Suppressor macrophage treated with lipopolysaccharide for 1 hour (primary cell): ENCODE measurements at regions not wholly inside any gene's neighbourhood (a gene's known extent, or its start where the extent isn't known, plus 50 kb on each side); places are given as distances from the start of the nearest gene placed in this dataset.
A peak's percentile ranks its signal among the peaks of the same experiment; 100 is the strongest.

Experiments
- DNase-seq, 3 donors: peaks; one replicate each; pipeline ENCODE4 v3.0.0-alpha.2; 2020 to 2022

DNA sequence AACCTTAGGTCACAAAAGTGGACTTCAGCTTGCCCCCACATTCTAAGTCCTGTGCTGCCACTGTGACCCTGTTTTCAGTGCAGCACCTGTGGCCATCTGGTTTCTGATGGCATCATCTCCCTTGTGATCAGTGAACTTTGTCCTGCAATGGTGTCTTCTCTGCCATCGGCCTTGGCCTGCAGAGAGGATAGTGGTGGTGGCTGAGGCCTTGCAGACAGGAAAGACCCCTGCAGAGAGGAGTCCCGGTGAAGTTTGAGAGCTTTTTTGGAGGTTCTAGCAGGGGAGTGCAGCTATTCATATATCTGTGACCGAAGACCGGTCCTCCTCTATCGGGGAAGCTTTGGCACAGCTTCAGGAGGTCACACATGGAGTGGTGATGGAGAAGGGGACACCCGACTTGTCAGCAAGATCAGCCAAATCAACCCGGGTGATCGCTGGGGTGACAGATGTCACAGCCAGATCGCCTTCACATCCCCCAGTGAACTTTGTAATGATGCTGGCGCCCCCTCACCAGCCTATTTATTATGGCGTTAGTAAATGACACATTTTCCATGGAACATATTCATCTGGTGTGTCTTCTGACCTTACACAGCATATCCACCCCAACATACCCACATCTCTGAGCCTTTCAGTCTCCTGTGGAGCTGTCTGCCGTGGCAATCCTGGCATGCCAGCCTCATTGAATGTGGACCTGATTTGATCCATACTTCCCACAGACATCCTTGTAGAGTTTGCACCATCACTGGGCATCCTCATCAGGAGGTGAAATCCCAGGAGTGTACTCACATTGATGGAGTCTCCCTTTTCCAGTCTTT, 136.1 kb downstream of the PAPOLA start:
- DNase-seq = no peak

DNA sequence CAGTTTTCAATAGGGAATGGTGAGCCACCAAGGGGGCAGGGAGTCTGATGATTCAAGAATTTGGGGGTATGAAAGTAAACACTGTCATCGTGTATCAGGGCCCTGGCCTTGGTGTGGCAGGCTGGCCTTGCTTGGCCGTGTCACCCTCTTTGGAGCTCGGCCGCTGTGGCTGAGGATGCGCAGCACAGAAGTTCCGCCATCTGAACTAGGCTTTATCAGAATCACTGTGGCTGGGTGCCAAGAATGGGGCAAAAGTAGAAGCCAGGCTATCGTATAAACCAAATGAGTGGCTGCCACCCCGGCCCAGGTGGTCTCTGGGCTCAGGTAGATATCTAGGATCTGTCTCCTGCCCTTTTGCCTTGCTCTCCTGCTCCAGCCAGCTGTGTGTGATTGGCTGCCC, 137.4 kb downstream of the PAPOLA start:
- no peak for DNase-seq

GRCh38 chr14:96648506-96649326, 146.5 kb downstream of the PAPOLA start:
- no peak for DNase-seq

DNA sequence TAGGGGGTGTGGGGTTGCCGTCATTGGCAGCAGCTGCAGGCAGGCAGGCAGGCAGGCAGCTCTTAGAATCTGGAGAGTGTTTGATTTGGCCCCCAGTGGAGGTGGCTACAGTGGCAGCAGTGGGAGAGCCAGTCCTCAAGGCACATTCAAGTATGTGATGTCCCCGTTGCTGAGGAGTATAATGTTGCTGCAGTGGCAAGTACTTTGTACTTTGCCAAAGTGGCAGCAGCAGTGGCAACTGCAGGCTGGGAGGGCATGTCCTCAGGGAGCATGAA, 147.1 kb downstream of the PAPOLA start:
- no peak for DNase-seq

- DNase-seq = no peak
Measured at GRCh38 chr14:96653597-96653996, 143.6 kb upstream of the VRK1 start.

DNA sequence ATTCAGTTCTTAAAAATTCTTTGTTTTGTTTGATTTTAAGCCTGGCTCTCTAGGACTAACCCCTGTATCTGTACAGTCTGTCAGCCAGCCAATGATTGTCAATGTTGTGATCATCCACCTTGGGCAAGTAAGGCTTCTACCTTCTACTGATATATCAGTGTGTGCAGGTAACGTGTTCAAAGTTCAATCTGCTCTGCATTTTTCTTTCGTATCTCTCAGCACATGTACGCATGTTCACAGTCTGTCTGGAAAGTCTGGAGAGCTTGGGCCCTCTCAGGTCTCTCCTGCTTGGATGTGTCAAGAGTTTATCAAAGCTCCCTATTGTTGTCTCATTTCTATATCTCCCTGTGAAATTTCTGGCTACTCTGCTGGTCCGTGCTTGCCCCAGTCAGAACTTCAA, 138.6 kb upstream of the VRK1 start:
- DNase-seq = no peak

DNA sequence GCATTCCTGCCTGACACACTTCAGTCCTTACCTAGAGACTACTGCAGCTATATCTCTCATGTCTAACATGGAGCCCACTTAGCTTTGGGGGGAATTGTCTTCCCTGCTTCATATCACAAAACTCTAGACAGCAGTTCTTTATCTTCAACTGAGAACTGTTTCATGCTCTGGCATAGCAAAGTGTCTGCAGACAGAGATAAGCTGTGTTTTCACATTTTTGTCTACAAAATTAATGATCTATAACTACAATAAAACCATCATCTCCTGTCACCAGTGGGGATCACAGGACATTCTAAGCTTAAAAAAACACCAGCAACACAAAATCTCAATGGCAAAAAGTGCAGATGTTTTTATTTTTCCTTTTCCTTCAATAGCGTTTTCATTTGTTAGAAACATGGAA, 137.1 kb upstream of the VRK1 start:
- no peak for DNase-seq

- DNase-seq = no peak
Measured at GRCh38 chr14:96660667-96661066, 136.5 kb upstream of the VRK1 start.

DNA sequence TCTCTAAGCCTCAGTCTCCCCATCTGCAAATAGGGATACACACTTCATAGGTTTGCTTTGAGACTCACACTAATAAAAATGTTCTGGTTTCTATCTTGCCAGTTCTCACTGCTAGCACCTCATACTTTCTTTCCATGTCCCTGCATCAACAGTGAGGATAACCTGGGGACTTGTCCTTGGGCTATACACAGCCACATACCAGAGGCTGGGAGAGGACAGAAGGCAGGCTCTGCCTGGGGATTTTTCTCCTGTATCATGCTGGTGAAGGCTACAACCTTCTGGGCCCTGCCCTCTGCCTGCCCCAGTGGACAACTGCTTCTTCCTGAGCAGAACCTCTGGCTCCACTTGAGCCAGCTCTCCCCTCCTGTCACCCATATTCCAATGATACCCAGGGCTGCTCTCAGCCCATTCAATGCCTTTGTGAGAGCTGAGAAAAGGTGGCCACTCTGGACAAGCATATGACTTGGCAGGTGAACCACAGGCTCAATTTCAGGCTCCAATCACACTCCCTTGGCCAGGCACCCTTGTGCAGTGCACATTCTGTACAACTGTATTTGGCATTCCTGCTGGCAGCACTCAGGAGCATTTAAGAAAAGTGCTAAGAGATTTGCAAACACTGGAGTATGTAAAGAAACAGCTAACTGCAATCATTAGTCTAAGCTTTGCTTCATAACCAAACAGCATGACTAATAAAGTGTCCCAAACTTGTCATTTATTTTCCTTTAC, 135.8 kb upstream of the VRK1 start:
- no peak for DNase-seq

DNA sequence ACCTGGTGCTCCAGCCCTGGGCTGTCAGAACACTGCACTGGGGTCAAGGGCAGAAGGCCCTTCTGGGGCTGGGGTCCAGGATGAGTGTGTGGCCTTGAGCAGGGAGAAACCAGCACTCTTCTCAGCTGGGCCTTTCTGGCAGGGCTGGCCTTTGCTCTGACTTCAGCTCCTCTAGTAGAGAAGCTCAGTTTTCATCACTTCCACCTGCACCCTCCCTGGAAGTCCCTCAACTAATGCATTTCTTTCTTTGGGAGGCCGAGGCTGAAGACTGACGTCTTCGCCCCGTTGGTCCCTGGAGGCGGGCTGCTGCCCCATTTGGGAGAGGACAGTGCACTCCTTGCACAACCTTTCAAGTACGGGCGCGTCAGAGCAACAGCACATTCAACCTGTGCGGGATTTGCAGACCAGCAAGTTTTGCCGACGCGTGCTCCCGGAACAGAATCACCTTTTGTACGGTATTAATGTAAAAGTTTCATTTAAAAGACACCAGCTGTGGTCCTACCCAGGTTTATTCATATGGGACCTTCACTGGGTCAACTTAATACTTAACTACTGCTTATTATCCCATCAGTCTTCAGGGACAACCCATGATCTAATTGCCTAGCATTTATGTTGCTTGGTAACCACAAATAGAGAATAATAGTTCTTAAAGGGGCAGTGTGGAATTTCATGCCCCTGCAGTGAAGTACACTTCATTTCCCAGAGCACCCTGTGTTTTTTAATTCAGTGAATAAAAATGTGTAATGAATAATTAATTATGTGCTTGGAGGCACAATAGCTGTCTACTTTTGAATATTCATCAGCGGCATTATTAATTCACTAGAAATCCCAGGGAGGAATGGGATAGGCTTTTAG, 134.8 kb upstream of the VRK1 start:
- DNase-seq = no peak

GRCh38 chr14:96663076-96663475, 134.1 kb upstream of the VRK1 start:
- DNase-seq = no peak

- DNase-seq = no peak
Measured at GRCh38 chr14:96663491-96664067, 133.6 kb upstream of the VRK1 start.

DNA sequence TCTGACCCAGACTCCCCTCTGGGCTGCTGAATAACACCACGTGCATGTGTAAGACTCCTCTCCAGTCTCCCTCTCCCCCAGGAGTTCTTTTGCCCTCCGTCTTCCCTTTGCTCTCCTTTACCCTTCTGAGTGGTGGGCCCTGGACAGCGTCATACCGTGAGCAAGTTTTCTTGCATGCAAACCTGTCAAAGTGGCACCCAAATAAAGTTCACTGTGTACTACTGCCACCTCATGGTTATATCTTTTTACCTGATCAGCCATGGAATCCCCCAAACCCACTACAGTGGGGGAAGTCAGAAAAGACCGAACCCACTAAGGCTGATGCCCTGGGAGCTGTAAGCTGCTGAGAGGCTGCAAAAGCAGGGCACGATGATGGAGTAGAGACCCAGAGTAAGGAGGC, 131.1 kb upstream of the VRK1 start:
- no peak for DNase-seq

DNA sequence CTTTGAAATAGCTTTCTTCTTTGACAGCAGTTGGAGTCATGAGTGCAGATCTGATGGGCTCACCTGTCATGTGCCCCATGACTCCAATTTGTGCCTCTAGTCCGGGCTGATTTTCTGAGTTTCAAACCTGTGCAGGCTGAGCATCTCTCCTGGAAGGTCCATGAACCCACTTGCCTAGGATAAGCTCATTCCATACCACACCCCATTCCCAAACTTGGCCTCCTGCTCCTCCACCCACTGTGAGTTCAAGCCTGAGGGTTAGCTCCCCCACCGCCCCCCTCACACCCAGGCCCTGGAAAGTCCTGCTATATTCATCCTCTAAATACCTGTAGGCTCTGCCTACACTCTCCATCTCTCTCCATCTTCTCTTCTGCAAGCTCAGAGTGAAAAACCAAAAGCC, 126.8 kb upstream of the VRK1 start:
- no peak for DNase-seq

GRCh38 chr14:96671218-96671617, 126.0 kb upstream of the VRK1 start:
- DNase-seq = no peak

DNA sequence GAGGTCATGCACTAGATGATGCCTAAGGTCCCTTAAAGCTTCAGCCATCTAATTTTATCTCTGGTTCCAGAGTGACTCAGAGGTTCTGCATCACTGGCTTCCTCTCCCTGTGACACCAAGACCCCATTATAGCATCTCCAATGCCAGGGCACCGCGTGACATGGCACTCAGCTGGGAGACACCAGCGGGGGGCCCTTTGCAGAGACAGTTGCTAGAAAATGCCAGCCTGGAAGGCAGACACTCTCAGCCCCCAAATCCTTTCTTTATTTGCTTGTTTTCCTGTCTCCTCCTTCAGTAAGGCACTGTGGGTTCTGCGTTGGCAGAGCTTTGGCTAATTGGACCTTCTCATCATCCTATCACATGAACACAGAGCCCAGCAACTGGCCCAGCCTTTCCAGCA, 123.5 kb upstream of the VRK1 start:
- DNase-seq = no peak

GRCh38 chr14:96674121-96674520, 123.1 kb upstream of the VRK1 start:
- DNase-seq = no peak

DNA sequence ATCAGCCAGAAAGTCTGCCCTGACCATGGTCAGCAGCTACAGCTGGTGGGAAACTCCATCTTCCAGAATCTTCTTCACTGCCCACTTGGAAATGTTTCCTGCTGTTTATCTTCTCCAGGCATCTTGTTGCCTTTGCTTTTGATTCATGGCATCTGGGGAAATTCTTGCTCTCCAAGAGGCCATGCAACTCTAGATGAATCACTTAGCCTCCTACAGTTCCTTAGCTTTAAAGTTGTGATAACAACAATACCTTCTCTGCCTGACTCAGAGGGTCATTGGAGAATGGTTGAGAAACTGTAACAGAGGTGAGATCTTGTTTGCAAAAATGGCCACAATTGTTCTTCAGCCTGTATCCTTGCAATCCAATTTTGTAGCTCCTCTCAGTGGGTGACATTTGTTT, 121.0 kb upstream of the VRK1 start:
- DNase-seq = peak in 2 of 3 donors; percentile 3 to 5

GRCh38 chr14:96681829-96682228, 115.4 kb upstream of the VRK1 start:
- DNase-seq = no peak

DNA sequence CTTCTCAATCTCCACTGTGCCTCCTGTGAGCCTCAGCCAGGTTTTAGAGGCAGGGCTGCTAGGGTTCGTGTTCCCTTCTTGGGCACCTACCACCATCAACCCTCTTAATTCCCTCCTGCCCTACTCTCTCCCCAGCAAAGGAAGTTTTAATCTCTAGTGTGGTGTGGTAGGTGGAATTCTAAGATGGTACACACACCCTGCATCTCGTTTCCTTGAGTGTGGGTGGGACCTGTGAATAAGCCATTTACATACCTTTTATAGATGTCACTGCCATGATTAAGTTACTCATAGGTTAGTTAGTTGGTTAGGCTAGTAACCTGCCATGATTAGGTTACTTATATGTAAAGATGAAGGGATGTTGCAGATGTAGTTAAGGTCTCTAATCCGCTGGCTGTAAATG, 114.8 kb upstream of the VRK1 start:
- no peak for DNase-seq

GRCh38 chr14:96683562-96684289, 113.5 kb upstream of the VRK1 start:
- DNase-seq = no peak

DNA sequence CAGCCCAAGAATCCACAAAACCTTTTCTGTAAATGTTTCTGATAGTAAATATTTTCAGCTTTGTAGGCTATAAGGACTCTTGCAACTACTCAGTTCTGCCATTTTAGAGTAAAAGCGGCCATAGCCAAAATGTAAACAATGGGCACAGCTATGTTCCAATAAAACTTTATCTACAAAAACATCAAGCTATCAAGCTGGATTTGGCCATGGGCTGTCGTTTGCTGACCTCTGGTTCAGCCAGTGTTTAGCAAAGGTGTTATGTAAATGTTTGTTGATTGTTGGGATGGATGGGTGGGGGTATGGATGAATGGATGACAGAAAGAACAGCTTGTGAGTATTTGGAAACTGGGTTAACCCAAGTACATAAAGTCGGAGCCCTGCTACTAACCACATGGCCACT, 111.1 kb upstream of the VRK1 start:
- DNase-seq = no peak
